HepG2 (cell line): ENCODE measurements at regions not wholly inside any gene's neighbourhood (a gene's known extent, or its start where the extent isn't known, plus 50 kb on each side); places are given as distances from the start of the nearest gene placed in this dataset.

ENCODE experiments used
- HMGA1 ChIP-seq: sonication (generic); formaldehyde crosslinking; conservative IDR thresholded peaks from 2 replicates; pipeline ENCODE4 v1.4.0; 2020; ENCODE audit warnings: missing genetic modification reagents
- HNRNPH1 ChIP-seq: fragments of 200-400 bp; formaldehyde crosslinking; optimal IDR thresholded peaks from 2 replicates; pipeline ENCODE3; 2017; ENCODE audit warnings: mild to moderate bottlenecking, low read depth, low read length
- HNRNPLL ChIP-seq: fragments of 200-400 bp; formaldehyde crosslinking; IDR thresholded peaks from 2 replicates; pipeline ENCODE4 v1.6.1; 2017; ENCODE audit warnings: mild to moderate bottlenecking, low read depth, low read length; ENCODE audit not compliant: poor library complexity, severe bottlenecking
- LCORL ChIP-seq, 2 experiments: fragments of 450-650 bp in 1 of 2; sonication (generic) in 1 of 2; formaldehyde crosslinking in 1 of 2; IDR thresholded peaks; 2 replicates each; pipeline versions ENCODE4 v1.5.0 to v1.6.1; 2017 to 2020; ENCODE audit warnings: antibody characterized with exemption in 1 of 2, missing genetic modification reagents in 1 of 2
- ZNF253 ChIP-seq: sonication (generic); formaldehyde crosslinking; IDR thresholded peaks from 2 replicates; pipeline ENCODE4 v1.8.0; 2022; ENCODE audit warnings: mild to moderate bottlenecking, missing genetic modification reagents, borderline replicate concordance
- ZNF570 ChIP-seq: sonication (generic); formaldehyde crosslinking; IDR thresholded peaks from 2 replicates; pipeline ENCODE4 v1.4.0; 2020; ENCODE audit warnings: mild to moderate bottlenecking, missing genetic modification reagents, borderline replicate concordance
- ZNF766 ChIP-seq: sonication (generic); formaldehyde crosslinking; IDR thresholded peaks from 2 replicates; pipeline ENCODE4 v1.5.0; 2020; ENCODE audit warnings: missing genetic modification reagents, borderline replicate concordance
- ZSCAN20 ChIP-seq: sonication (generic); formaldehyde crosslinking; IDR thresholded peaks from 2 replicates; pipeline ENCODE4 v1.4.0; 2020; ENCODE audit warnings: missing genetic modification reagents, mild to moderate bottlenecking, borderline replicate concordance
- TF ChIP-seq, protein P1 (sequence below): sonication (generic); formaldehyde crosslinking; IDR thresholded peaks from 2 replicates; pipeline ENCODE4 v1.4.0; 2020; ENCODE audit warnings: mild to moderate bottlenecking, low read depth, missing genetic modification reagents
- TF ChIP-seq, protein P2 (sequence below): sonication (generic); formaldehyde crosslinking; conservative IDR thresholded peaks from 2 replicates; pipeline ENCODE4 v1.4.0; 2020; ENCODE audit warnings: missing genetic modification reagents
- TF ChIP-seq, protein P3 (sequence below): sonication (generic); formaldehyde crosslinking; IDR thresholded peaks from 2 replicates; pipeline ENCODE4 v1.4.0; 2020; ENCODE audit warnings: mild to moderate bottlenecking, low read depth, missing genetic modification reagents
- TF ChIP-seq, protein P4 (sequence below): sonication (generic); formaldehyde crosslinking; IDR thresholded peaks from 2 replicates; pipeline ENCODE4 v1.4.0; 2020; ENCODE audit warnings: missing genetic modification reagents
- TF ChIP-seq, protein P5 (sequence below): sonication (generic); formaldehyde crosslinking; IDR thresholded peaks from 2 replicates; pipeline ENCODE4 v1.4.0; 2020; ENCODE audit warnings: missing genetic modification reagents, borderline replicate concordance
- TF ChIP-seq, protein P6 (sequence below): fragments of 450-650 bp; IDR thresholded peaks from 2 replicates; pipeline ENCODE4 v1.6.1; 2016

DNA sequence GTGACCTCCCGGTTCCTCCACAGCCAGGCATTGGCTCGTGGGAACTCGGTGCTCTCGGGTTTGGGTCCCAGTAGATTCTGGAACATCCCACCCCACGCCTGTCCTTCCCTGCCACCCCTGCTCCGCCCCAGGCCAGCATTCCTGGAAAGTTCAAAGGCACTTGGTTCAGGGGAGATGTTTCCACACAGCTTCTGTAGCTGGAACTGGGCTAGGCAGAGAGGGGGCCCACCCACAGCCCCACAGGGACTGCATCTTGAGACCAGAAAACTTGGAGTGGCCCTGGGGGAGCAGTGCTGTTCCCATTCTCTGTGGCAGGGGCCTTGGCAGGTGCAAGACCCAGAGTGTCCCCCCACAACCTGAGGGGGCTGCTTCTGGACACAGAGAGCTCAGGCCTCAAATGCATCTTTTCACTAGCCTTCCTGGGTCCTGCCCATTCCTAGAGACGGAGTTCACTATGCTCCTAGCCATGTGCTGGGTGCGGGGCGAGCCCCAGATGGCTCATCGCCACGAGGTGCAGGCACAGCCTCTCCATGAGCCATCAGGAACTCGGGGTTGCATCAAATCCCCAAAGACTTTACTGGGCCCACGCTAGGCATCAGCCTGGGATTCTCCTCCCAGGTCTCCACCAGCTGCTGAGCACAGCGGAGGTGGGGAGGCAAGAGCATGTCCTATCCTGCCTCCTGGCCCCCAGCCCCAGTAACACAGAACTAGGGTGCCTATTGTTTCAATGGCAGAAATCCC lies 68.7 kb downstream of the ZFP36L2 start (continued):
- TF ChIP-seq HNRNPH1 (no peak), ZNF253 (CRISPR knock-in tag) (no peak), HNRNPLL (peak; percentile 15), HMGA1 (no peak), ZSCAN20 (CRISPR knock-in tag) (no peak), ZNF570 (CRISPR knock-in tag) (no peak), ZNF766 (no peak), LCORL (IDR thresholded peaks at IDR 0.05) (no peak), LCORL (CRISPR knock-in tag; IDR thresholded peaks at IDR 0.05) (peak; percentile 71)
- TF ChIP-seq, protein P1, sequence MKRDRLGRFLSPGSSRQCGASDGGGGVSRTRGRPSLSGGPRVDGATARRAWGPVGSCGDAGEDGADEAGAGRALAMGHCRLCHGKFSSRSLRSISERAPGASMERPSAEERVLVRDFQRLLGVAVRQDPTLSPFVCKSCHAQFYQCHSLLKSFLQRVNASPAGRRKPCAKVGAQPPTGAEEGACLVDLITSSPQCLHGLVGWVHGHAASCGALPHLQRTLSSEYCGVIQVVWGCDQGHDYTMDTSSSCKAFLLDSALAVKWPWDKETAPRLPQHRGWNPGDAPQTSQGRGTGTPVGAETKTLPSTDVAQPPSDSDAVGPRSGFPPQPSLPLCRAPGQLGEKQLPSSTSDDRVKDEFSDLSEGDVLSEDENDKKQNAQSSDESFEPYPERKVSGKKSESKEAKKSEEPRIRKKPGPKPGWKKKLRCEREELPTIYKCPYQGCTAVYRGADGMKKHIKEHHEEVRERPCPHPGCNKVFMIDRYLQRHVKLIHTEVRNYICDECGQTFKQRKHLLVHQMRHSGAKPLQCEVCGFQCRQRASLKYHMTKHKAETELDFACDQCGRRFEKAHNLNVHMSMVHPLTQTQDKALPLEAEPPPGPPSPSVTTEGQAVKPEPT (CRISPR knock-in tag): no peak
- TF ChIP-seq, protein P2, sequence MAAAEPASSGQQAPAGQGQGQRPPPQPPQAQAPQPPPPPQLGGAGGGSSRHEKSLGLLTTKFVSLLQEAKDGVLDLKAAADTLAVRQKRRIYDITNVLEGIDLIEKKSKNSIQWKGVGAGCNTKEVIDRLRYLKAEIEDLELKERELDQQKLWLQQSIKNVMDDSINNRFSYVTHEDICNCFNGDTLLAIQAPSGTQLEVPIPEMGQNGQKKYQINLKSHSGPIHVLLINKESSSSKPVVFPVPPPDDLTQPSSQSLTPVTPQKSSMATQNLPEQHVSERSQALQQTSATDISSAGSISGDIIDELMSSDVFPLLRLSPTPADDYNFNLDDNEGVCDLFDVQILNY (CRISPR knock-in tag): no peak
- TF ChIP-seq, protein P3, sequence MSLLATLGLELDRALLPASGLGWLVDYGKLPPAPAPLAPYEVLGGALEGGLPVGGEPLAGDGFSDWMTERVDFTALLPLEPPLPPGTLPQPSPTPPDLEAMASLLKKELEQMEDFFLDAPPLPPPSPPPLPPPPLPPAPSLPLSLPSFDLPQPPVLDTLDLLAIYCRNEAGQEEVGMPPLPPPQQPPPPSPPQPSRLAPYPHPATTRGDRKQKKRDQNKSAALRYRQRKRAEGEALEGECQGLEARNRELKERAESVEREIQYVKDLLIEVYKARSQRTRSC (CRISPR knock-in tag): no peak
- TF ChIP-seq, protein P4, sequence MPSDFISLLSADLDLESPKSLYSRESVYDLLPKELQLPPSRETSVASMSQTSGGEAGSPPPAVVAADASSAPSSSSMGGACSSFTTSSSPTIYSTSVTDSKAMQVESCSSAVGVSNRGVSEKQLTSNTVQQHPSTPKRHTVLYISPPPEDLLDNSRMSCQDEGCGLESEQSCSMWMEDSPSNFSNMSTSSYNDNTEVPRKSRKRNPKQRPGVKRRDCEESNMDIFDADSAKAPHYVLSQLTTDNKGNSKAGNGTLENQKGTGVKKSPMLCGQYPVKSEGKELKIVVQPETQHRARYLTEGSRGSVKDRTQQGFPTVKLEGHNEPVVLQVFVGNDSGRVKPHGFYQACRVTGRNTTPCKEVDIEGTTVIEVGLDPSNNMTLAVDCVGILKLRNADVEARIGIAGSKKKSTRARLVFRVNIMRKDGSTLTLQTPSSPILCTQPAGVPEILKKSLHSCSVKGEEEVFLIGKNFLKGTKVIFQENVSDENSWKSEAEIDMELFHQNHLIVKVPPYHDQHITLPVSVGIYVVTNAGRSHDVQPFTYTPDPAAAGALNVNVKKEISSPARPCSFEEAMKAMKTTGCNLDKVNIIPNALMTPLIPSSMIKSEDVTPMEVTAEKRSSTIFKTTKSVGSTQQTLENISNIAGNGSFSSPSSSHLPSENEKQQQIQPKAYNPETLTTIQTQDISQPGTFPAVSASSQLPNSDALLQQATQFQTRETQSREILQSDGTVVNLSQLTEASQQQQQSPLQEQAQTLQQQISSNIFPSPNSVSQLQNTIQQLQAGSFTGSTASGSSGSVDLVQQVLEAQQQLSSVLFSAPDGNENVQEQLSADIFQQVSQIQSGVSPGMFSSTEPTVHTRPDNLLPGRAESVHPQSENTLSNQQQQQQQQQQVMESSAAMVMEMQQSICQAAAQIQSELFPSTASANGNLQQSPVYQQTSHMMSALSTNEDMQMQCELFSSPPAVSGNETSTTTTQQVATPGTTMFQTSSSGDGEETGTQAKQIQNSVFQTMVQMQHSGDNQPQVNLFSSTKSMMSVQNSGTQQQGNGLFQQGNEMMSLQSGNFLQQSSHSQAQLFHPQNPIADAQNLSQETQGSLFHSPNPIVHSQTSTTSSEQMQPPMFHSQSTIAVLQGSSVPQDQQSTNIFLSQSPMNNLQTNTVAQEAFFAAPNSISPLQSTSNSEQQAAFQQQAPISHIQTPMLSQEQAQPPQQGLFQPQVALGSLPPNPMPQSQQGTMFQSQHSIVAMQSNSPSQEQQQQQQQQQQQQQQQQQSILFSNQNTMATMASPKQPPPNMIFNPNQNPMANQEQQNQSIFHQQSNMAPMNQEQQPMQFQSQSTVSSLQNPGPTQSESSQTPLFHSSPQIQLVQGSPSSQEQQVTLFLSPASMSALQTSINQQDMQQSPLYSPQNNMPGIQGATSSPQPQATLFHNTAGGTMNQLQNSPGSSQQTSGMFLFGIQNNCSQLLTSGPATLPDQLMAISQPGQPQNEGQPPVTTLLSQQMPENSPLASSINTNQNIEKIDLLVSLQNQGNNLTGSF (CRISPR knock-in tag): 0 out of 2 replicates have a peak, but pooled peaks have one; percentile 46
- TF ChIP-seq, protein P5, sequence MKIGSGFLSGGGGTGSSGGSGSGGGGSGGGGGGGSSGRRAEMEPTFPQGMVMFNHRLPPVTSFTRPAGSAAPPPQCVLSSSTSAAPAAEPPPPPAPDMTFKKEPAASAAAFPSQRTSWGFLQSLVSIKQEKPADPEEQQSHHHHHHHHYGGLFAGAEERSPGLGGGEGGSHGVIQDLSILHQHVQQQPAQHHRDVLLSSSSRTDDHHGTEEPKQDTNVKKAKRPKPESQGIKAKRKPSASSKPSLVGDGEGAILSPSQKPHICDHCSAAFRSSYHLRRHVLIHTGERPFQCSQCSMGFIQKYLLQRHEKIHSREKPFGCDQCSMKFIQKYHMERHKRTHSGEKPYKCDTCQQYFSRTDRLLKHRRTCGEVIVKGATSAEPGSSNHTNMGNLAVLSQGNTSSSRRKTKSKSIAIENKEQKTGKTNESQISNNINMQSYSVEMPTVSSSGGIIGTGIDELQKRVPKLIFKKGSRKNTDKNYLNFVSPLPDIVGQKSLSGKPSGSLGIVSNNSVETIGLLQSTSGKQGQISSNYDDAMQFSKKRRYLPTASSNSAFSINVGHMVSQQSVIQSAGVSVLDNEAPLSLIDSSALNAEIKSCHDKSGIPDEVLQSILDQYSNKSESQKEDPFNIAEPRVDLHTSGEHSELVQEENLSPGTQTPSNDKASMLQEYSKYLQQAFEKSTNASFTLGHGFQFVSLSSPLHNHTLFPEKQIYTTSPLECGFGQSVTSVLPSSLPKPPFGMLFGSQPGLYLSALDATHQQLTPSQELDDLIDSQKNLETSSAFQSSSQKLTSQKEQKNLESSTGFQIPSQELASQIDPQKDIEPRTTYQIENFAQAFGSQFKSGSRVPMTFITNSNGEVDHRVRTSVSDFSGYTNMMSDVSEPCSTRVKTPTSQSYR (CRISPR knock-in tag): no peak
- TF ChIP-seq, protein P6, sequence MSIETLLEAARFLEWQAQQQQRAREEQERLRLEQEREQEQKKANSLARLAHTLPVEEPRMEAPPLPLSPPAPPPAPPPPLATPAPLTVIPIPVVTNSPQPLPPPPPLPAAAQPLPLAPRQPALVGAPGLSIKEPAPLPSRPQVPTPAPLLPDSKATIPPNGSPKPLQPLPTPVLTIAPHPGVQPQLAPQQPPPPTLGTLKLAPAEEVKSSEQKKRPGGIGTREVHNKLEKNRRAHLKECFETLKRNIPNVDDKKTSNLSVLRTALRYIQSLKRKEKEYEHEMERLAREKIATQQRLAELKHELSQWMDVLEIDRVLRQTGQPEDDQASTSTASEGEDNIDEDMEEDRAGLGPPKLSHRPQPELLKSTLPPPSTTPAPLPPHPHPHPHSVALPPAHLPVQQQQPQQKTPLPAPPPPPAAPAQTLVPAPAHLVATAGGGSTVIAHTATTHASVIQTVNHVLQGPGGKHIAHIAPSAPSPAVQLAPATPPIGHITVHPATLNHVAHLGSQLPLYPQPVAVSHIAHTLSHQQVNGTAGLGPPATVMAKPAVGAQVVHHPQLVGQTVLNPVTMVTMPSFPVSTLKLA: peak; percentile 29; the same call in 1 of the 2 replicates
